HG02623 (cell line): ENCODE measurements at regions not wholly inside any gene's neighbourhood (a gene's known extent, or its start where the extent isn't known, plus 50 kb on each side); places are given as distances from the start of the nearest gene placed in this dataset.
"Not testable (repeated sequence)": the region's sequence is repeated elsewhere in the genome, so short reads cannot be mapped to it uniquely, and the experiment has no call there.

Experiments
- ATAC-seq: cut with Tn5 transposase; IDR thresholded peaks from one replicate; pipeline ENCODE4 v1.9.1; 2021; ENCODE audit warnings: moderate library complexity; ENCODE audit not compliant: unreplicated experiment

DNA sequence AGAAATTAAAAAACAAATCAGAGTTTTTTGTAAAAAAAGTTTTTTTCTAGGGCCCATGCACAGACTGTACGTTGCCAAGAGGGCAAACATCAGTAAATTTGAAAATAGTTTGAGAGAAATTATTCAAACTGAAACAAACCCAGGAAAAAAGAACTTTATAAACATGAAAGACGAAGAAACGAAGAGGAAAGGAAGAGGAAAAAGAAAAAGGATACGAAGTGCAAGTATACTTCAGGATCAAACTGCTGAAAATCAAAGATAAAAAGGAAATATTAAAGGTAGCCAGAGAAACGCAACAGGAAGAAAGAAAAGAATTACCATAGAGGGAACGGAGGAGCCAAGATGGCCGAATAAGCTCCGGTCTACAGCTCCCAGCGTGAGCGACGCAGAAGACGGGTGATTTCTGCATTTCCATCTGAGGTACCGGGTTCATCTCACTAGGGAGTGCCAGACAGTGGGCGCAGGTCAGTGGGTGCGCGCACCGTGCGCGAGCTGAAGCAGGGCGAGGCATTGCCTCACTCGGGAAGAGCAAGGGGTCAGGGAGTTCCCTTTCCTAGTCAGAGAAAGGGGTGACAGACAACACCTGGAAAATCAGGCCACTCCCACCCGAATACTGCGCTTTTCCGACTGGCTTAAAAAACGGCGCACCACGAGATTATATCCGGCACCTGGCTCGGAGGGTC is 94.4 kb upstream of the GAS1 start:
- ATAC-seq: not testable (repeated sequence)

DNA sequence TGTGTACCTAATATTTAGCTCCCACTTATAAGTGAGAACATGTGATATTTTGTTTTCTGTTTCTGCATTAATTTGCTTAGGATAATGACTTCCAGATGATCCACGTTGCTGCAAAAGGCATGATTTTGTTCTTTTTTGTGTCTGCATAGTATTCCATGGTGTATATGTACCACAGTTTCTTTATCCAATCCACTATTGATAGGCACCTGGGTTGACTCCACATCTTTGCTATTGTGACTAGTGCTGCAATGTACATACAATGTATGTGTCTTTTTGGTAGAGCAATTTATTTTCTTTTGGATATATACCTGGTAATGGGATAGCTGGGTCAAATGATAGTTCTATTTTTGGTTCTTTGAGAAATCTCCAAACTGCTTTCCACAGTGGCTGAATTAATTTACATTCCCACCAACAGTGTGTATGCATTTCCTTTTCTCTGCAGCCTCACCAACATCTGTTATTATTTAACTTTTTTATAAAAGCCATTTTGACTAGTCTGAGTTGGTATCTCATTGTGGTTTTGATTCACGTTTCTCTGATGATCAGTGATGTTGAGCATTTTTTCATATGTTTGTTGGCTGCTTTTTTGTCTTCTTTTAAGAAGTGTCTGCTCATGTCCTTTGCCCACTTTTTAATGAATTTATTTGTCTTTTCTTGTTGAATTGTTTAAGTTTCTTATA is 102.8 kb upstream of the GAS1 start:
- ATAC-seq: not testable (repeated sequence)

DNA sequence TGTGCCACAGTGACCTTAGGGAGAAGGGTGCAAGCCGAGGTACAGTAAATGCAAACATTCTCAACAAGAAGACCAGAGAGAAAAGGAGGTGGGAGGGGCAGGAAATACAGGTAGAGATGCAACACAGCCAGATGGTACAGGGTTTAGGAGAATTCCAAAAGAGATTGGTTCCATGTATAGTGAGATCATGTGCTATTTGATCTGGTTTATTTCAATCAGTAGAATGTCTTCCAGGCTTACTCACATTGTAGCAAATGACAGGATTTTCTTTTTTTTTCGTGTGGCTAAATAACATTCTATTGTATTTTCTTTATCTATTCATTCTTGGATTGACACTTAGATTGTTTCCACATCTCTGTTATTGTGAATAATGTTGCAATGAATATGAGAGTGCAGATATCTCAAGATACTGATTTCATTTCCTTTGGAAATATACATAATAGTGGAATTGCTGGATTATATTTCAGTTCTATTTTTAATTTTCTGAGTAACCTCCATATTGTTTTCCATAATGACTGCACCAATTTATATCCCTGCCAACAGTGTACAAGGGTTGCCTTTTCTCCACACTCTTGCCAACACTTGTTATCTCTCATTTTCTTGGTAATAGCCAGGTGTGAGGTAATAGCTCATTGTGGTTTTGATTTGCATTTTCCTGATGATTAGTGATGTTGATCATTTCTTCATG is 107.8 kb upstream of the GAS1 start:
- ATAC-seq: no peak

DNA sequence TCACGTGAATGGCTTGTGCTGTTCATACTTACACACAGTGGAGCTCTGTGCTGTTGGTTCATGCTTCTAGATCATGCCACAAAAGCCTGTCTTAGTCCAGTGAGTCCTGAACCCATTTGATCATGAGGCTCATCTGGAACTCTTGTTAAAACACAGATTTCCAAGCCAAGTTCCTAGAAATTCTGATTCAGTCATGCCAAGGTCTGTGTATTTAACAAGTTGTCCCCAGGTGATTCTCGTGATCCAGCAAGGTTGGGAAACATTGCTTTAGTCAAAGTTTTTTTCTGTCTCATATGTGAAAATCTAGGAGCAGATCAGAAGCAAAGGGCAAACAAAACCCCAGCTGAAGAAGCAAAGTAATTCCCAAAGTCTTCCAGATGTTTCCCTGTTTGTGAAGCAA is 112.5 kb upstream of the GAS1 start:
- no peak for ATAC-seq

DNA sequence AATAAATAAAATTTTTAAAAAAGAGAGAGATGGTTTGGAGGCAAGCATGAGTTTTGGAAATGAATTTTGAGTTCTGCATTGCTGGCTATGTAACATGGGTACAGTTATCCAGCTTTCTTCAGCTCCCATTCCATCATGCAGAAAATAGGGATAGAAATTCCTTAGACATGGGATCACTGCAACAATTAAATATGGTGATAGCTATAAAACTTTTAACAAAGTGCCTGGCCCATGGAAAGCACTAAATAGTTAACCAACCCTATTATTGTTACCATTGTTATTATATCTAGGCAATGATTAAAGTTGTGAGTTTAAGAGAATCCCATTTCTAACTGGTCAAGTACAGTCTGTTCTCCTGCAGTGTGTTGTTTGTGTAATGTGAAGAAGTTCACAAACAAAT is 115.4 kb upstream of the GAS1 start:
- ATAC-seq: no peak

DNA sequence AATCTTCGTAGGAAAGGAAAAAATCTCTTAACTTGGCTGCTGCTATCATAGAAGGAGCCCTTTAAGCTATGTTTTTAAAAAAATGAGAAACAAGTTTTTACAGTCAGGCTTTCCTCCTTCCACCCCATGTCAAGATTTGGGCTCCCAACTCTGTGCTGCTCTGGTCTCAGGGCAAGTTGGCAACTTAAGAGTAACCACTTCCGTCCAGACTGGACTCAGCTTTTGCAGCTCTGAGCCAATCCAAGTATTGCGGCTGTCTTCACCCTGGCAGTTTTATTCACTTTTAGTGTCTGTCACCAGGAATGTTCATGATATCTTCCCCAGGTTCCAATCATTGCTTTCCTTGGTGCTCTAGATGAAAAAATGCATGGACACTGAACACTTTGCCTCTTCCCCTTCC is 115.9 kb upstream of the GAS1 start:
- no peak for ATAC-seq

DNA sequence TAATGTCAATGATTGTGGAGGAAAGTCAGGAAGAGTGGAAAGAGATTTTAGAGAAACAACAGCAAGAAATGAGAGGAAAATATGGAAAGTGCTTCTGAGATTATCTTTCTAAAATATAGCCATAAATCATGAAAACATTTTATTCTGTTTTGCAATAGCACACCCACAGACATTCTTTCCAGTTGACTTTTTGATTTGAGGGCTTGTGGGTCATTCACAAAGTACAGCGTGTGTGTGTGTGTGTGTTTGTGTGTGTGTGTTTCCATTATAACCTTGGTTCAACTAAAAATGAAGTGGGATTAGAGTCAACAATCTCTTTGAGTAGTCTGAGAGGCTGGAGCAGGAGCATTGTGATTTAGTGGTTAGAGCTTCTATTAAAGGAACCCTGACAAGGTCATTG is 116.6 kb upstream of the GAS1 start:
- ATAC-seq: no peak

DNA sequence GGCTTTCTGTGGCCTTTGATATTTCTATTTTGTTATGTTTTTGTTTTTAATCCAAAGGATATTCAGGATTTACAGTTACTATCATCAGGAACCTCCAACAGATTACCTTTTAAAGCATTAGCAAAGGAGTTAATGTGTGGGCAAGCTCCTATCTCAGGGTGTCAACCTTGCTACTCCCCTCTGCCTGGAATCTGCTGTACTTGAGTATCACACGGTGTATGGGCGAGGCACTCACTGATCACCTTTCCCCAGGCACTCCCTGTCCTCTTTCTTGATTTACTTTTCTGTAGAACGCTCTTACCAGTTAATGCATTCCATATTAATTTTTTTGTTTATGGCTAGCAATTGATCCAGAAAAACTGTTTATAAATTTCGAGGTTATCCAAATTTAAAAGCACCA is 117.0 kb upstream of the GAS1 start:
- ATAC-seq: no peak

DNA sequence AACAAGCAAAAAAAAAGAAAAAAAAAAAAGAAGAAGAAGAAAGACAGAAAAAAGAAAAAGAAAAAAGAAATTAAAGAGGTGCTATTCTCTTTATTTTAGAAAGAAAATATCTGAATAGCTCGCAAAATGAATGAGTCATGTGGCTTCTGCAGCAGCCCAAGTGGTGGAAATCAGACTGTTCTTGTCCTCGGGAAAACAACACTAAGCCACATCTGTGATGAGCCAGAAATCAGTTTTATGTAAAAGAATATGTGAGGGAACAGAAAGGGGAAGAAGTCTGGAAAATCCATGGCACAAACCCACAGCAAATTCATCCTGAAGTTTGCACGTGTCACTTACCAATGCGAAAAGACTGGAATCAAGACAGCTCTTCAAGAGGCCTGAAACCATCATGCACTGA is 118.7 kb upstream of the GAS1 start:
- no peak for ATAC-seq

DNA sequence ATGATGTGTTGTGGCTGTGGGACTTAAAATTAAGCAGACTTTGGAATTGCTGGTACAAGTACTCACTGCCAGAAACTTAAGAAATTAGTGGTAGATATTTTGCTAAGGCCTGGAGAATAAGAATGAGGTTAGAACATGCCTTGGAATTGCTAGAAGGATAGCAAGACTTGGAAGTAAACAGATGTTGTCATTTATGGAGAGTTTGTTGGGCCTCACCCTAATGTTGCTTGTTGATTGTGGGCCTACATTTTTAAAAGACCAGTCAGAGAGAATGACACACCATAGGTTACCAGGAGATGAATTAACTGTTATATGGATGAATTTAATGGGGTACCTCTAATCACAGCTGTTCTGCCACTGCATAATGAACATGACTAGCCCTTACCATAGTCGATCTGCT is 120.1 kb upstream of the GAS1 start:
- no peak for ATAC-seq

DNA sequence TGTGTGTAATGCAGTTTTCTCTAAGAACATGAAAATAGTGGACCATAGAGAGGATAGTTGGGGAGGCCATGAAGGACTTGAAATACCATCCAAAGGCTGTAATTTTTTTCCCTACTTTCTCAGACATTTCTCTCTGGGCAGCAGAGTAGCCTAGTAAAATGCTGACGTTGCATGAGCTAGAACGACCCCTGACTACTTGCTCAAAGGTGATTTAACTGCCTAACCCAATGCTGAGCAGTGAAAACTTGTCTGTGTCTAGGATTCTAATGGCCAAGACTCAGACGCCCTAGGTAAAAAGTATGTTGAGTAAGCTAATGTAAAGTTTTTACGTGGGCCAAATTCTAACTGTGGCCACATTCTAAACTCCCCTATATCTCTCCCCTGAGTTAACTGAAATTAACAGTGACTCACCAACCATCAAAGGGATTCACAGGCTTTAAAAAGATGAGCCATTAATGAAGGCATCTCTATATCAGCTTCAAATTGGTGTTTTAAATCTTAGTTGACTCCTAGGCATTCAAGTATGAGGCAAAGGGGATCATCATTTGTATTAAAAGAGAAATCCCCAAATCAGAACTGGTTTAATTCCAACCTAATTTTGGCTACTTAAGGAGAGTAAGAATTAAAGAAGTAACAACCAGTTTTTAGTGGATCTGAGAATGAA is 121.0 kb upstream of the GAS1 start:
- ATAC-seq: no peak

DNA sequence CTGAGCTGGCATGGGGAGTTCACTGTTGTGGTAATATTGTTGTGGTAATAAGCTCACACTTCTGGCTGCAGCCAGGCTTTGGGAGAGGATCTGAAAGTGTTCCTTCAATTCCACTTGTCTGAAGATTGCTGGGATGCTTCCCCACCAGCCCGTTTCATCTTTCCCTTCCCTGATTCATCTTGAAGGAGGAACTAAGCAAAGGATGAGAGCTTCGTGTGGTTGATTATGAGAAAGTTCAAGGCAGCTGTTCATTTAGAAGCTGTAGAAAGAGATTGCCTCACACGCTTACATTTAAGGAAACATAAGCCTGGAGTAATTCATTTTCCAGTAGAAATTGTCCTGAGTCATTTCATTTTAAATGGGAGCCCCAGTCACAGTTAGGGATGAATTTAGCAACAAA is 122.4 kb upstream of the GAS1 start:
- ATAC-seq: no peak

DNA sequence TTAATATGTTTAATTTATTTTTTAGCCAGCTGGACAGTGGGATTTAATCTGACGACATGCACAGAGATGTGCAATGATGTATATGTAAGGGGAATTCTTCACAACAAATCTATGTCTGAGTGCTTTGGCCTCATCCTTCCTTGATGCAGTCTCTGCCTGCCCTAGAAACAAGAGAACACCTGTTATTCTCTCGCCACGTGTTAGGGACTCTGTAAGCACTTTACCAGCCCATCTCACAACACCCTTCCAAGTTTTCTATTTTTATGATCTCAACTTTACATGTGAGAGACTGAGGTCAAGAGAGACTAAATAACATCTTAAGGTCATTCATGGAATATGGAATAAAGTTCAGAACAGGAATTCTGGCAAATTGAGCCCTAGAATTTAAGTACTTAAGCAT is 123.0 kb upstream of the GAS1 start:
- ATAC-seq: no peak

DNA sequence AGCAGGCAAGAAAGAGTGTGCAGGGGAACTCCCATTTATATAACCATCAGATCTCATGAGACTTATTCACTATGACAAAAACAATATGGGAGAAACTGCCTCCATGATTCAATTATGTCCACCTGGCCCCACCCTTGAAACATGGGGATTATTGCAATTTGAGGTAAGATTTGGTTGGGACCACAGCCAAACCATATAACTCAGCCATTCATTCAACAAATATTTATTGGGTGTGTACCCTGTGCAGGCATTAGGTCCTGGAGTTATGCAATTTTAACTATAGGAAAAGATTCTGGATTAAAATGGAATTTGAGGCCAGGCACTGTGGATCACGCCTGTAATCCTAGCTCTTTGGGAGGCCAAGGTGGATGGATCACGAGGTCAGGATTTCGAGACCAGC is 124.2 kb upstream of the GAS1 start:
- ATAC-seq: no peak

DNA sequence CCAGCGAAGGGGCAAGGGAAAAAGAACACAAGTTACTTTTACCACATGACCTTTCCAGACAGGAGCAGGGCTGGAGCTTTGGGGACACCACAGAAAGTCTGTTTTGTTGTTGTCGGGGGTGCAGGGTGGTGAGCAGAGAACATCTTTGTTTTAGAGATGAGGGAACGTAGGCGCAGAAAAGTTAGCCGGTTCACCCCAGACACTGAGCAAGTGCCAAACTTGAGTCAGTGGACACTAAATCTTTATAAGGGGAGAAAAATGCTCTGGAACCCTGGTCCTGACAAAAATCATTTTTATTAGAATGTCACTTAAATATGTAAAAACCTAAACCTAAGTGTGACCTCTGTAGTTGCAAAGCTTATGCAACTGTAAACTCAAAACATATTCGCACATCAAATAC is 126.4 kb upstream of the GAS1 start:
- no peak for ATAC-seq

DNA sequence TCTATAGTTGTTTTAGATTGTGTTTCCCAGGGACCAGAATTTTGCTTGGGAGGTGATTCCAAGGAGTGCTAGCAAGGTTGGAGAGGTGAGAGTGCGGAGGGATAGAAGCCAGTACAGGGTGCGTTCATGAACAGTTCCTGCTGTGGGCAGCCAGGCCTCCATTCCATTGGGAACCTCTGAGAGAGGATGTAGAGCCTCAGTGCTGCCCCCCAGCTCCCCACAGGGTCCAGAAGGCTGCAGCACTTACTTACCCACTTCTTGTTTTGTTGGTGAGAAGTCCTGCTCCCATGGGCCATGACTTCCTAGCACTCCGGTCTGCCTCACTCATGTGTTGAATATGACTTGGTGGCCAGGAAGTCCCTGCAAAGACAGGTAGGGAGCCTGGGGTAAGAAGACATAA is 128.2 kb upstream of the GAS1 start:
- no peak for ATAC-seq

DNA sequence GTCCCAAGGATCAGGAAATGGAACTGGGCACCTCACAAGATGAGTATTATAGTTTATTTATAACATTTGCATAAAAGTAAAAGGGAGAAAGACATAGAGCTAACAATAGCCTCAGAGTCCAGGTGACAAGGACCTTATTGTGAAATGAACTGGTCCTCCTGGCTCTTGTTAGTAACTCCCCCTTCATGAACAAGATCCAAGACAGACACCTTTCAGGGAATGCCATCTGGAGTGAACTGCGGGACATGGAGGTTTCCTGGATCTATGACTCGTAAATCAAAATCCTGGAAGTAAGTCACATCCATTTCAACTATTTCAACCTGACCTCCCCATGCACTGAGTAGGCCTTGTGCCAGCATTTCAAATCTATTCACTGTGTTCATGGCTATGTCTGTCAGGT is 129.5 kb upstream of the GAS1 start:
- ATAC-seq: no peak

DNA sequence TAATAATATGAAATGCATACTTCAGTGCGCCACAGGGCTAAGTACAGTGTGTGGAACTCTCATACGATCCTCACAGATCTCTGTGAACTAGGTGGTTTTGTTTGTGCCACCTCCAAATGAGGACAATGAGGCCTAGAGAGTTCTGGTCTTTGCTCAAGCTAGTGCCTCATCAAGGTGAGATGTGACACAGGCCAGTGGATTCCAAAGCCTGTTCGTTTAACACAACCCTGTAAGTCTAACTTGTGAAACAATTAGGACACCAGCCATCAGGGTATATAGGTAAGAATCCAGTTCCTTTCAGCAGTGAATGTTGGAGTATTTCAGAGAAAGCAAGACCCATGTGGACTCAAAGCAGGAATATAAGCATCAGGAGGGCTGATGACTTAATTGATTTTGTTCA is 130.7 kb upstream of the GAS1 start:
- no peak for ATAC-seq

DNA sequence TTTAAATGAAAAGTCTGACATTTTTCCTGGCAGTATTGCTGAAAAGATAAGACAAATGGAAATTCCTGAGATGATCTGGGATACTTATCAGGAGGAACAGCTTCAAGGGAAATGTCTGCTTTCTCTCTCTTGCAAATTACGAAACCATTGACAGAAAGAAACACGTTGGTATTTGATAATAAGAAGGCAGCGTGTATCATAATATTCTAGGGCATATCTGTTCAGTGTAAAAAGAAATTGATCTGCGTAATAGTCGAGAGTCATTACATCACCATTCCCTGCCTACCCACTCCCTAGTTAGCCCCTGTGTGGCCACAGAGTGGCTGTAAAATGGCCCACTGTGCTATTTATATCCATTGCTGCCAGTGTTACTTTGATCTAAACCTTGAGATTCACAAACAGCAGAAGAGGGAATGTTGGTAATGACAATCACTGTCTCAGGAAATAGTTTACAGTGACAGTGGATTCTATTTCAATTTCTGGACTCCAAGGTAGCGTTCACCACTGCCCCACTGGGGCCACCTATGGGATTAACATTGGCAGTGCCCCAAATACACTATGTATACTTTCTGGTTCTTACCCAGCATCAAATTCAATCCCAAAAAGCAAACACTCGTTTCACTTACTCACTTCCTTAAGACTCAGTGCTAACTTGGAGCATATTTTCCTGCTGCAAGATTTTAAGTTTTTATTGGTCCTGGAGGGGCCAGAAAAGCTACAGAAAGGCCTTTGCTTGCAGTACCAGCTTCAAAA is 133.4 kb upstream of the GAS1 start:
- no peak for ATAC-seq

DNA sequence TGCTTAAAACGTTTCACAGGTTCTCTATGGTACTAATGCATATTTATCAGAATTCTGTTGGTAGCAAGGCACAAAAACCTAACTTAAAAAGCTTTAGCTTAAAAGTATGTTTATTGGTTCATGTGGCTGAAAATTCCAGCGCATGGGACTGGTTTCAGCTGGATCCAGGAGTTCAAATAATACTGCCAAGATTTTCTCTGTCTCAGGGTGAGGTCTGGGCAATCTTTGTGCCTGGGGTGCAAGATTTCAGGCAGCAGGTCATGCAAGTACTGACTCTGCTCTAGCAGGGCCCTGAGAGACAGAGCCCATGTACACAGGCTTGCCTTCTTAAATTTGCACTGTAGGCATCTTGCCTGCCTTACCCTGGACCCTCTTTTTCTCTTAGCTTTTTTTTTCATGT is 134.2 kb upstream of the GAS1 start:
- ATAC-seq: no peak

DNA sequence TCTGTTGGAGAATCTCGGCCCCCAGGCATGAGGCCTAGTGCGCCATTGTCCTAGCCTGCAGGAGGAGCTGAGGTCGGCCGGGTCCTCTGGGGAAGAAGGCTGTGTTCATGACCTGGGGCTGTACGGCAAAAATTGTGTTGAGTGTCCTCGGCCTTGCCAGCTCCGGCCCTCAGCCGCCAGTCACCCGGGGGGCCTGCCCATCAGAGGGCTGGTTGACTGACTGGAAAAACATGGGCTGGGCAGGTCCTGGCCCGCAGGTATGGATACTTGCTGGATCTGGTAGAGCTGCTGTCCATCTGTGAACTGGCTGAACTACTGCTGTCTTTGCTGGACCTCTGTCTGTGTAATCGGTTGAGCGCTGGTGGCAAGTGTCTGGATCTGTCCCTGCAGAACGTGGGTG is 136.7 kb upstream of the GAS1 start:
- no peak for ATAC-seq
